ENCODE measurements at regions not wholly inside any gene's neighbourhood (a gene's known extent, or its start where the extent isn't known, plus 50 kb on each side); places are given as distances from the start of the nearest gene placed in this dataset.

GRCh38 chr10:124289851-124290795 lies 128.6 kb downstream of the OAT start:
- TF ChIP-seq EZH2 (IDR thresholded peaks at IDR 0.05; ENCODE audit: low read length, missing control alignments), result no peak
- TF ChIP-seq CTCF (conservative IDR thresholded peaks at IDR 0.05 in 1 of 2, IDR thresholded peaks at IDR 0.05 in 1 of 2; ENCODE audit: low read depth in 1 of 2, low read length in 2 of 2), result no peak

Measured in fibroblast of lung (primary cell).